ENCODE measurements at regions not wholly inside any gene's neighbourhood (a gene's known extent, or its start where the extent isn't known, plus 50 kb on each side); places are given as distances from the start of the nearest gene placed in this dataset.

DNA sequence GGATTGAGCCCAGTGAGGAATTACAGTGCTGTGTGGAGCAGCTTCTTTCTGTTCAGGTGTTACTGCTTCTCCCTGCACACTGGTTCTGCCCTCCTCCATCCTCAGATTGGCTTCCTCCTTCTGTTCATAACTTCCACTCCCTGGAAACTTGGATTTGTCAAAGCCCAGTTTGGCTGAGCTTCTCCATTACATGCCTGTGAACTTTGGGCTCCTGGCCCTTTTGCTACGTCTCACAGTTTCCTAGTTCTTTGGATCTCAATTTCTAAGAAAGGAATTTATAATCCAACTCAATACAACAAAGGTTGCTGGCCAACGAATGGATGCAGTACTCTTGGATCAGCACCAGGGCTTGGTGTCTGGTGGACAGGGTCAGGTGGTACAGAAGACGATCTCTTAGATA lies 318.1 kb downstream of the RPS24 start:
- TF ChIP-seq, protein P1, sequence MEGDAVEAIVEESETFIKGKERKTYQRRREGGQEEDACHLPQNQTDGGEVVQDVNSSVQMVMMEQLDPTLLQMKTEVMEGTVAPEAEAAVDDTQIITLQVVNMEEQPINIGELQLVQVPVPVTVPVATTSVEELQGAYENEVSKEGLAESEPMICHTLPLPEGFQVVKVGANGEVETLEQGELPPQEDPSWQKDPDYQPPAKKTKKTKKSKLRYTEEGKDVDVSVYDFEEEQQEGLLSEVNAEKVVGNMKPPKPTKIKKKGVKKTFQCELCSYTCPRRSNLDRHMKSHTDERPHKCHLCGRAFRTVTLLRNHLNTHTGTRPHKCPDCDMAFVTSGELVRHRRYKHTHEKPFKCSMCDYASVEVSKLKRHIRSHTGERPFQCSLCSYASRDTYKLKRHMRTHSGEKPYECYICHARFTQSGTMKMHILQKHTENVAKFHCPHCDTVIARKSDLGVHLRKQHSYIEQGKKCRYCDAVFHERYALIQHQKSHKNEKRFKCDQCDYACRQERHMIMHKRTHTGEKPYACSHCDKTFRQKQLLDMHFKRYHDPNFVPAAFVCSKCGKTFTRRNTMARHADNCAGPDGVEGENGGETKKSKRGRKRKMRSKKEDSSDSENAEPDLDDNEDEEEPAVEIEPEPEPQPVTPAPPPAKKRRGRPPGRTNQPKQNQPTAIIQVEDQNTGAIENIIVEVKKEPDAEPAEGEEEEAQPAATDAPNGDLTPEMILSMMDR (IDR thresholded peaks at IDR 0.05): no peak
- TF ChIP-seq EZH2 (IDR thresholded peaks at IDR 0.05; ENCODE audit: borderline replicate concordance, insufficient read depth, low read depth, low read length, poor library complexity, severe bottlenecking): no peak
